HepG2 (cell line): ENCODE measurements at regions not wholly inside any gene's neighbourhood (a gene's known extent, or its start where the extent isn't known, plus 50 kb on each side); places are given as distances from the start of the nearest gene placed in this dataset.
A peak's percentile ranks its signal among the peaks of the same experiment; 100 is the strongest.

ENCODE experiments used
- ARID4A ChIP-seq: sonication (generic); formaldehyde crosslinking; IDR thresholded peaks from 2 replicates; pipeline ENCODE4 v1.5.0; 2020; ENCODE audit warnings: mild to moderate bottlenecking, missing genetic modification reagents, borderline replicate concordance
- ATM ChIP-seq: fragments of 450-650 bp; IDR thresholded peaks from 2 replicates; pipeline ENCODE4 v1.7.1; 2017; ENCODE audit warnings: mild to moderate bottlenecking, borderline replicate concordance
- RAD21 ChIP-seq: fragments of 450-650 bp; formaldehyde crosslinking; IDR thresholded peaks from 2 replicates; pipeline ENCODE4 v1.5.0; 2020; ENCODE audit warnings: mild to moderate bottlenecking
- ZNF362 ChIP-seq: sonication (generic); formaldehyde crosslinking; IDR thresholded peaks from 2 replicates; pipeline ENCODE4 v1.4.0; 2020; ENCODE audit warnings: missing genetic modification reagents, mild to moderate bottlenecking, borderline replicate concordance
- TF ChIP-seq, protein P1 (sequence below): sonication (generic); formaldehyde crosslinking; IDR thresholded peaks from 2 replicates; pipeline ENCODE4 v1.5.0; 2020; ENCODE audit warnings: mild to moderate bottlenecking, missing genetic modification reagents

DNA sequence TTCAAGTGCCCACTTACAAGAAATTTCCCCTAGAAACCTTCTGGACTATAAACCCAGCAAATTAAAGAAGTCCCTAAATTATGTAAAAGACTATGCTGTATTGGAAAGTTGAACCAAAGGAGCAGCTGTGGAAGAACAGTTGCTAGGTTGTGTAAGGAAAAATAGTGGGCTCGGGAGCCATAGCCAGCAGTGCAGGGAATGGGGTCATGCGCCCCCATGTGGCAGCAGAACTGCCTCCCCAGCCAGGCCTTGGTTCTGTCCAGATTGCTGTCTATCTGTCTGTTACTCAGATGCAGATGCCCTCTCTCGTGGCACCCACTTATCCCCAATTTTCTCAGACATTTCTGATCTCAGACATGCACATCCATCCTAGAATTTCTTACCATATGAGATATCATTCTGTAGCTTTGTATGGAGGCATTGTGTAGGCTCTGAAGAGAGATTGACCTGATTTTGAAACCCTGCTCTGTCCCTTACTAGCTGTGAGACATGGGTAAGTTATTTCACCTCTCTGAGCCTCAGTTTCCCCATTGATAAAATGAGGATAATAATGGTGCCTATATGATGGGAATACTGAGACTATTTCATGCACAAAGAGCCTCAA, 258.3 kb downstream of the SS18 start (continued):
- TF ChIP-seq ARID4A (no peak), RAD21 (peak; percentile 53), ZNF362 (CRISPR knock-in tag) (0 out of 2 replicates have a peak, but pooled peaks have one; percentile 16), ATM (no peak)
- TF ChIP-seq, protein P1, sequence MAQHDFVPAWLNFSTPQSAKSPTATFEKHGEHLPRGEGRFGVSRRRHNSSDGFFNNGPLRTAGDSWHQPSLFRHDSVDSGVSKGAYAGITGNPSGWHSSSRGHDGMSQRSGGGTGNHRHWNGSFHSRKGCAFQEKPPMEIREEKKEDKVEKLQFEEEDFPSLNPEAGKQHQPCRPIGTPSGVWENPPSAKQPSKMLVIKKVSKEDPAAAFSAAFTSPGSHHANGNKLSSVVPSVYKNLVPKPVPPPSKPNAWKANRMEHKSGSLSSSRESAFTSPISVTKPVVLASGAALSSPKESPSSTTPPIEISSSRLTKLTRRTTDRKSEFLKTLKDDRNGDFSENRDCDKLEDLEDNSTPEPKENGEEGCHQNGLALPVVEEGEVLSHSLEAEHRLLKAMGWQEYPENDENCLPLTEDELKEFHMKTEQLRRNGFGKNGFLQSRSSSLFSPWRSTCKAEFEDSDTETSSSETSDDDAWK (CRISPR knock-in tag) = no peak
